ENCODE measurements at regions not wholly inside any gene's neighbourhood (a gene's known extent, or its start where the extent isn't known, plus 50 kb on each side); places are given as distances from the start of the nearest gene placed in this dataset.

GRCh38 chr2:5576015-5576414 lies 116.2 kb upstream of the SOX11 start:
- Histone ChIP-seq H3K4me2 (ENCODE audit: low read length) (no peak overlapping the region), H3K27me3 (ENCODE audit: low read depth, low read length) (no peaks in the 10 kb centered on the region), H3K27ac (ENCODE audit: low read length) (no peak overlapping the region), H3K4me1 (ENCODE audit: low read length) (no peaks in the 10 kb centered on the region), H3K9ac (ENCODE audit: low read length) (no peak overlapping the region), H3K4me3 (ENCODE audit: low read length) (no peak overlapping the region), H3K36me3 (replicated peaks; ENCODE audit: low read depth, low read length) (no peaks in the 10 kb centered on the region), H3K79me2 (ENCODE audit: low read length) (no peaks in the 10 kb centered on the region), H4K20me1 (ENCODE audit: insufficient read depth, low read length) (no peaks in the 10 kb centered on the region), H2AFZ (ENCODE audit: low read depth, low read length) (no peak overlapping the region), H3K9me3 (ENCODE audit: insufficient read depth, low read length) (no peaks in the 10 kb centered on the region)
- no peak for TF ChIP-seq EZH2phosphoT487 (IDR thresholded peaks at IDR 0.05; ENCODE audit: low read depth)
- no peak for TF ChIP-seq CTCF (IDR thresholded peaks at IDR 0.05; ENCODE audit: low read depth, low read length)

- Histone ChIP-seq H3K4me1 (ENCODE audit: low read length) (no peaks in the 10 kb centered on the region), H3K9me3 (ENCODE audit: insufficient read depth, low read length) (no peaks in the 10 kb centered on the region), H3K27ac (ENCODE audit: low read length) (no peak overlapping the region), H3K36me3 (replicated peaks; ENCODE audit: low read depth, low read length) (no peaks in the 10 kb centered on the region), H2AFZ (ENCODE audit: low read depth, low read length) (no peak overlapping the region), H3K4me2 (ENCODE audit: low read length) (no peak overlapping the region), H3K27me3 (ENCODE audit: low read depth, low read length) (no peaks in the 10 kb centered on the region), H3K79me2 (ENCODE audit: low read length) (no peaks in the 10 kb centered on the region), H3K4me3 (ENCODE audit: low read length) (no peak overlapping the region), H3K9ac (ENCODE audit: low read length) (no peak overlapping the region), H4K20me1 (ENCODE audit: insufficient read depth, low read length) (no peaks in the 10 kb centered on the region)
- TF ChIP-seq EZH2phosphoT487 (IDR thresholded peaks at IDR 0.05; ENCODE audit: low read depth) (no peak), CTCF (IDR thresholded peaks at IDR 0.05; ENCODE audit: low read depth, low read length) (no peak)
Observed at GRCh38 chr2:5587766-5588165, 104.4 kb upstream of the SOX11 start.

- no peaks in the 10 kb centered on the region for H3K36me3 ChIP-seq (replicated peaks; ENCODE audit: low read depth, low read length)
- no peaks in the 10 kb centered on the region for H3K9me3 ChIP-seq (ENCODE audit: insufficient read depth, low read length)
- no peak for TF ChIP-seq CTCF (IDR thresholded peaks at IDR 0.05; ENCODE audit: low read depth, low read length)
- H3K27me3 ChIP-seq (ENCODE audit: low read depth, low read length) = no peaks in the 10 kb centered on the region
- H2AFZ ChIP-seq (ENCODE audit: low read depth, low read length) = no peak overlapping the region
- H3K4me1 ChIP-seq (ENCODE audit: low read length) = no peaks in the 10 kb centered on the region
- H4K20me1 ChIP-seq (ENCODE audit: insufficient read depth, low read length) = no peaks in the 10 kb centered on the region
- H3K4me3 ChIP-seq (ENCODE audit: low read length) = no peak overlapping the region
- no peak overlapping the region for H3K27ac ChIP-seq (ENCODE audit: low read length)
- H3K4me2 ChIP-seq (ENCODE audit: low read length) = no peak overlapping the region
- no peaks in the 10 kb centered on the region for H3K79me2 ChIP-seq (ENCODE audit: low read length)
- H3K9ac ChIP-seq (ENCODE audit: low read length) = no peak overlapping the region
Observed at GRCh38 chr2:5588601-5589000, 103.6 kb upstream of the SOX11 start.

- no peaks in the 10 kb centered on the region for H3K79me2 ChIP-seq (ENCODE audit: low read length)
- no peaks in the 10 kb centered on the region for H3K9me3 ChIP-seq (ENCODE audit: insufficient read depth, low read length)
- no peak for TF ChIP-seq EZH2phosphoT487 (IDR thresholded peaks at IDR 0.05; ENCODE audit: low read depth)
- TF ChIP-seq CTCF (IDR thresholded peaks at IDR 0.05; ENCODE audit: low read depth, low read length) = no peak
- no peaks in the 10 kb centered on the region for H3K27me3 ChIP-seq (ENCODE audit: low read depth, low read length)
- no peak overlapping the region for H2AFZ ChIP-seq (ENCODE audit: low read depth, low read length)
- no peaks in the 10 kb centered on the region for H3K4me1 ChIP-seq (ENCODE audit: low read length)
- no peaks in the 10 kb centered on the region for H4K20me1 ChIP-seq (ENCODE audit: insufficient read depth, low read length)
- H3K36me3 ChIP-seq (replicated peaks; ENCODE audit: low read depth, low read length) = no peaks in the 10 kb centered on the region
- no peak overlapping the region for H3K4me3 ChIP-seq (ENCODE audit: low read length)
- H3K4me2 ChIP-seq (ENCODE audit: low read length) = no peak overlapping the region
- no peak overlapping the region for H3K9ac ChIP-seq (ENCODE audit: low read length)
- H3K27ac ChIP-seq (ENCODE audit: low read length) = no peak overlapping the region
Observed at GRCh38 chr2:5589183-5589582, 103.0 kb upstream of the SOX11 start.

All from OCI-LY3 (cell line).